ENCODE measurements at regions not wholly inside any gene's neighbourhood (a gene's known extent, or its start where the extent isn't known, plus 50 kb on each side); places are given as distances from the start of the nearest gene placed in this dataset.

DNA sequence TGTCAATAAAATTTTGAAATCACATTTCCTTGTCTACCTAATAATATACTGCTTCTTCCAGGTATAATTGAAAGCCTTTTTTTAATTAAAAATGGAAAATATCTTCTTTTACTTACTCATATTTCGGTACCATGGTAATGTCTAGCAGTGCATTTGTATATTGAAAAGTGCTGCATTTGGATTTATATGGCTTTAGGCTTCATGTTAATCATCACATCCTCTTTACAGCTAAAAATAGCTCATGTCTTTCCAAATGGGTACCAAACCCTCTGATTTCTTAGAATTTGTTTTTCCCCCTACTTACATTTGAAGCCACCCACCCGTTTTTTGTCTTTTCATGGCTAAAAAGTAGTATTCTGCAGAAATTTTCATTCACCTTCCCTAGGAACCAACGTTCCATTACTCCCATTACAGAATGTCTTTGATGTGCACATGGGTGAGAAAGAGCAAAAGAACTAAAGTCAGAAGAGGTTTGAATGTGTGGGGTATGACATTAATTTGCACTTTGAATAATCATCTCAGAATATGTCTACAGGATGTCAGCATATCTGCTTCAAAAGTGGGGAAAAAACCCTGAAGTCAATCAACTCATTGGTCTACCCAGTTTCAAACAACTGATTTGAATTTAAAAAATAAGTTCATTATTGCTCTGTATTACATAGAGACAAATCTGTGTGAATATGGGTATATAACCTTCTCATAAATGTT, 935.9 kb downstream of the GATA3 start:
- TF ChIP-seq, protein P1, sequence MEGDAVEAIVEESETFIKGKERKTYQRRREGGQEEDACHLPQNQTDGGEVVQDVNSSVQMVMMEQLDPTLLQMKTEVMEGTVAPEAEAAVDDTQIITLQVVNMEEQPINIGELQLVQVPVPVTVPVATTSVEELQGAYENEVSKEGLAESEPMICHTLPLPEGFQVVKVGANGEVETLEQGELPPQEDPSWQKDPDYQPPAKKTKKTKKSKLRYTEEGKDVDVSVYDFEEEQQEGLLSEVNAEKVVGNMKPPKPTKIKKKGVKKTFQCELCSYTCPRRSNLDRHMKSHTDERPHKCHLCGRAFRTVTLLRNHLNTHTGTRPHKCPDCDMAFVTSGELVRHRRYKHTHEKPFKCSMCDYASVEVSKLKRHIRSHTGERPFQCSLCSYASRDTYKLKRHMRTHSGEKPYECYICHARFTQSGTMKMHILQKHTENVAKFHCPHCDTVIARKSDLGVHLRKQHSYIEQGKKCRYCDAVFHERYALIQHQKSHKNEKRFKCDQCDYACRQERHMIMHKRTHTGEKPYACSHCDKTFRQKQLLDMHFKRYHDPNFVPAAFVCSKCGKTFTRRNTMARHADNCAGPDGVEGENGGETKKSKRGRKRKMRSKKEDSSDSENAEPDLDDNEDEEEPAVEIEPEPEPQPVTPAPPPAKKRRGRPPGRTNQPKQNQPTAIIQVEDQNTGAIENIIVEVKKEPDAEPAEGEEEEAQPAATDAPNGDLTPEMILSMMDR (IDR thresholded peaks at IDR 0.05; ENCODE audit: insufficient read depth, low read length), result no peak
- TF ChIP-seq, protein P2, sequence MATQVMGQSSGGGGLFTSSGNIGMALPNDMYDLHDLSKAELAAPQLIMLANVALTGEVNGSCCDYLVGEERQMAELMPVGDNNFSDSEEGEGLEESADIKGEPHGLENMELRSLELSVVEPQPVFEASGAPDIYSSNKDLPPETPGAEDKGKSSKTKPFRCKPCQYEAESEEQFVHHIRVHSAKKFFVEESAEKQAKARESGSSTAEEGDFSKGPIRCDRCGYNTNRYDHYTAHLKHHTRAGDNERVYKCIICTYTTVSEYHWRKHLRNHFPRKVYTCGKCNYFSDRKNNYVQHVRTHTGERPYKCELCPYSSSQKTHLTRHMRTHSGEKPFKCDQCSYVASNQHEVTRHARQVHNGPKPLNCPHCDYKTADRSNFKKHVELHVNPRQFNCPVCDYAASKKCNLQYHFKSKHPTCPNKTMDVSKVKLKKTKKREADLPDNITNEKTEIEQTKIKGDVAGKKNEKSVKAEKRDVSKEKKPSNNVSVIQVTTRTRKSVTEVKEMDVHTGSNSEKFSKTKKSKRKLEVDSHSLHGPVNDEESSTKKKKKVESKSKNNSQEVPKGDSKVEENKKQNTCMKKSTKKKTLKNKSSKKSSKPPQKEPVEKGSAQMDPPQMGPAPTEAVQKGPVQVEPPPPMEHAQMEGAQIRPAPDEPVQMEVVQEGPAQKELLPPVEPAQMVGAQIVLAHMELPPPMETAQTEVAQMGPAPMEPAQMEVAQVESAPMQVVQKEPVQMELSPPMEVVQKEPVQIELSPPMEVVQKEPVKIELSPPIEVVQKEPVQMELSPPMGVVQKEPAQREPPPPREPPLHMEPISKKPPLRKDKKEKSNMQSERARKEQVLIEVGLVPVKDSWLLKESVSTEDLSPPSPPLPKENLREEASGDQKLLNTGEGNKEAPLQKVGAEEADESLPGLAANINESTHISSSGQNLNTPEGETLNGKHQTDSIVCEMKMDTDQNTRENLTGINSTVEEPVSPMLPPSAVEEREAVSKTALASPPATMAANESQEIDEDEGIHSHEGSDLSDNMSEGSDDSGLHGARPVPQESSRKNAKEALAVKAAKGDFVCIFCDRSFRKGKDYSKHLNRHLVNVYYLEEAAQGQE (IDR thresholded peaks at IDR 0.05; ENCODE audit: insufficient replicate concordance, low read depth), result no peak
- TF ChIP-seq SPI1 (IDR thresholded peaks at IDR 0.05; ENCODE audit: borderline replicate concordance, low read depth) (no peak), POLR2AphosphoS5 (IDR thresholded peaks at IDR 0.05; ENCODE audit: low read depth) (no peak), GABPA (IDR thresholded peaks at IDR 0.05; ENCODE audit: low read depth) (no peak)

Measured in HL-60 (cell line).